ENCODE measurements at regions not wholly inside any gene's neighbourhood (a gene's known extent, or its start where the extent isn't known, plus 50 kb on each side); places are given as distances from the start of the nearest gene placed in this dataset.
"Not testable (repeated sequence)": the region's sequence is repeated elsewhere in the genome, so short reads cannot be mapped to it uniquely, and the experiment has no call there.

- no CpG with 5 or more reads among the region's 2 CpGs for WGBS (ENCODE audit: insufficient coverage, low coverage, missing lambda C conversion rate)
- H3K4me2 ChIP-seq (ENCODE audit: insufficient read depth, low read length); BruUV-seq (replicated peaks); in situ Hi-C loops (cut with MboI); POLR2A ChIA-PET; H3K9me1 ChIP-seq (ENCODE audit: control insufficient read depth, insufficient read depth, low read length); H3K4me1 ChIP-seq (replicated peaks in 1 of 2; ENCODE audit: control insufficient read depth in 2 of 2, insufficient read depth in 2 of 2, low read length in 2 of 2); H3K79me2 ChIP-seq (ENCODE audit: control insufficient read depth, insufficient read depth, low read length); H3K4me3 ChIP-seq; intact Hi-C loops (cut with micrococcal nuclease); H3K36me3 ChIP-seq (ENCODE audit: control insufficient read depth, insufficient read depth, low read length); H3K27ac ChIP-seq (ENCODE audit: extremely low read depth, low read depth, low read length); H3K9ac ChIP-seq (ENCODE audit: insufficient read depth in 1 of 2, low read depth in 2 of 2, low read length in 2 of 2); ATAC-seq; H3K27me3 ChIP-seq (ENCODE audit: control insufficient read depth in 2 of 2, insufficient read depth in 2 of 2, low read length in 2 of 2); FAIRE-seq; CTCF ChIA-PET (ENCODE audit: low intra/inter-chr PET ratio); DNase-seq (ENCODE audit: extremely low read depth in 1 of 4, low spot score in 3 of 4); H3K9me3 ChIP-seq (replicated peaks; ENCODE audit: control insufficient read depth, insufficient read depth, low read depth, low read length); H4K20me1 ChIP-seq (replicated peaks; ENCODE audit: control insufficient read depth, insufficient read depth, low read length); H2AFZ ChIP-seq (ENCODE audit: low read depth, low read length): not testable (repeated sequence)
These were observed 191.2 kb upstream of the IRF2BP2 start for GRCh38 chr1:234801147-234801546.

GRCh38 chr1:234800563-234800962, 190.6 kb upstream of the IRF2BP2 start:
- BruUV-seq (replicated peaks); H4K20me1 ChIP-seq (replicated peaks; ENCODE audit: control insufficient read depth, insufficient read depth, low read length); H2AFZ ChIP-seq (ENCODE audit: low read depth, low read length); in situ Hi-C loops (cut with MboI); H3K27me3 ChIP-seq (ENCODE audit: control insufficient read depth in 2 of 2, insufficient read depth in 2 of 2, low read length in 2 of 2); ATAC-seq; CTCF ChIA-PET (ENCODE audit: low intra/inter-chr PET ratio); POLR2A ChIA-PET; H3K4me2 ChIP-seq (ENCODE audit: insufficient read depth, low read length); H3K27ac ChIP-seq (ENCODE audit: extremely low read depth, low read depth, low read length); intact Hi-C loops (cut with micrococcal nuclease); H3K9me3 ChIP-seq (replicated peaks; ENCODE audit: control insufficient read depth, insufficient read depth, low read depth, low read length); H3K9ac ChIP-seq (ENCODE audit: insufficient read depth in 1 of 2, low read depth in 2 of 2, low read length in 2 of 2); H3K9me1 ChIP-seq (ENCODE audit: control insufficient read depth, insufficient read depth, low read length); H3K79me2 ChIP-seq (ENCODE audit: control insufficient read depth, insufficient read depth, low read length); H3K4me3 ChIP-seq; FAIRE-seq; DNase-seq (ENCODE audit: extremely low read depth in 1 of 4, low spot score in 3 of 4); H3K4me1 ChIP-seq (replicated peaks in 1 of 2; ENCODE audit: control insufficient read depth in 2 of 2, insufficient read depth in 2 of 2, low read length in 2 of 2); H3K36me3 ChIP-seq (ENCODE audit: control insufficient read depth, insufficient read depth, low read length): not testable (repeated sequence)
- 3% methylated on average over 2 of the region's 5 CpGs for WGBS (ENCODE audit: insufficient coverage, low coverage, missing lambda C conversion rate)

- H3K9me3 ChIP-seq (replicated peaks; ENCODE audit: control insufficient read depth, insufficient read depth, low read depth, low read length); POLR2A ChIA-PET; H2AFZ ChIP-seq (ENCODE audit: low read depth, low read length); H4K20me1 ChIP-seq (replicated peaks; ENCODE audit: control insufficient read depth, insufficient read depth, low read length); FAIRE-seq; H3K4me2 ChIP-seq (ENCODE audit: insufficient read depth, low read length); H3K27me3 ChIP-seq (ENCODE audit: control insufficient read depth in 2 of 2, insufficient read depth in 2 of 2, low read length in 2 of 2); H3K79me2 ChIP-seq (ENCODE audit: control insufficient read depth, insufficient read depth, low read length); ATAC-seq; CTCF ChIA-PET (ENCODE audit: low intra/inter-chr PET ratio); DNase-seq (ENCODE audit: extremely low read depth in 1 of 4, low spot score in 3 of 4); H3K4me3 ChIP-seq; H3K9ac ChIP-seq (ENCODE audit: insufficient read depth in 1 of 2, low read depth in 2 of 2, low read length in 2 of 2); BruUV-seq (replicated peaks); in situ Hi-C loops (cut with MboI); H3K36me3 ChIP-seq (ENCODE audit: control insufficient read depth, insufficient read depth, low read length); intact Hi-C loops (cut with micrococcal nuclease); H3K9me1 ChIP-seq (ENCODE audit: control insufficient read depth, insufficient read depth, low read length); H3K27ac ChIP-seq (ENCODE audit: extremely low read depth, low read depth, low read length); H3K4me1 ChIP-seq (replicated peaks in 1 of 2; ENCODE audit: control insufficient read depth in 2 of 2, insufficient read depth in 2 of 2, low read length in 2 of 2): not testable (repeated sequence)
- WGBS (ENCODE audit: insufficient coverage, low coverage, missing lambda C conversion rate) = 21% methylated on average over 1 of the region's 1 CpG
These were observed 189.2 kb upstream of the IRF2BP2 start for GRCh38 chr1:234799021-234799689.

- in situ Hi-C loops (cut with MboI); H3K9me3 ChIP-seq (replicated peaks; ENCODE audit: control insufficient read depth, insufficient read depth, low read depth, low read length); FAIRE-seq; H3K4me3 ChIP-seq; H4K20me1 ChIP-seq (replicated peaks; ENCODE audit: control insufficient read depth, insufficient read depth, low read length); H3K27me3 ChIP-seq (ENCODE audit: control insufficient read depth in 2 of 2, insufficient read depth in 2 of 2, low read length in 2 of 2); H3K9ac ChIP-seq (ENCODE audit: insufficient read depth in 1 of 2, low read depth in 2 of 2, low read length in 2 of 2); H2AFZ ChIP-seq (ENCODE audit: low read depth, low read length); DNase-seq (ENCODE audit: extremely low read depth in 1 of 4, low spot score in 3 of 4); H3K79me2 ChIP-seq (ENCODE audit: control insufficient read depth, insufficient read depth, low read length); H3K4me2 ChIP-seq (ENCODE audit: insufficient read depth, low read length); H3K27ac ChIP-seq (ENCODE audit: extremely low read depth, low read depth, low read length); ATAC-seq; H3K4me1 ChIP-seq (replicated peaks in 1 of 2; ENCODE audit: control insufficient read depth in 2 of 2, insufficient read depth in 2 of 2, low read length in 2 of 2); BruUV-seq (replicated peaks); CTCF ChIA-PET (ENCODE audit: low intra/inter-chr PET ratio); POLR2A ChIA-PET; intact Hi-C loops (cut with micrococcal nuclease); H3K9me1 ChIP-seq (ENCODE audit: control insufficient read depth, insufficient read depth, low read length); H3K36me3 ChIP-seq (ENCODE audit: control insufficient read depth, insufficient read depth, low read length): not testable (repeated sequence)
- no CpG with 5 or more reads among the region's 2 CpGs for WGBS (ENCODE audit: insufficient coverage, low coverage, missing lambda C conversion rate)
These were observed 187.2 kb upstream of the IRF2BP2 start for GRCh38 chr1:234797216-234797615.

Measured in K562 (cell line).